Cerebellar cortex (tissue), 1 donor: ENCODE measurements at regions not wholly inside any gene's neighbourhood (a gene's known extent, or its start where the extent isn't known, plus 50 kb on each side); places are given as distances from the start of the nearest gene placed in this dataset.
"Not testable (repeated sequence)": the region's sequence is repeated elsewhere in the genome, so short reads cannot be mapped to it uniquely, and the experiment has no call there.

ENCODE experiments used
- DNase-seq: peaks from one replicate; pipeline ENCODE4 v3.0.0-alpha.2; 2015; ENCODE audit warnings: low spot score

DNA sequence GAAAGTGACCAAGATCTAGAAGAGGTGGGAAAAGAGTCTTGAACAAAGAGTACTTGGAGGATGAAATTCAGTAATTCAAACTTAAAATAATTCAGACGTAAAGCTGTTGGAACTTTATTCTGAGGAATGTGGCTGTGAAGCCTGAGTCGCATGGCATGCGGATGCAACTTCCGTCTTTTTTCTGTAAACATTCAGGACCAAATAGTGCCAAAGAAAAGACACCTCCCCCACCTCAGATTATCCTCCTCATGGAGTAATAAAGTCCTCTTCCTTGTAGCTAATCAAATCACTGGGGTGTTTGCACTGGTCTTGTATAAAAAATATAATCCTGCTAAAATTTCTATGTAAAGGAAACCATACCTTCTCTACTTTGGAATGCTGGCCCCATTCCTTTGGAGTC lies 790.4 kb downstream of the TSN start:
- no peak for DNase-seq

DNA sequence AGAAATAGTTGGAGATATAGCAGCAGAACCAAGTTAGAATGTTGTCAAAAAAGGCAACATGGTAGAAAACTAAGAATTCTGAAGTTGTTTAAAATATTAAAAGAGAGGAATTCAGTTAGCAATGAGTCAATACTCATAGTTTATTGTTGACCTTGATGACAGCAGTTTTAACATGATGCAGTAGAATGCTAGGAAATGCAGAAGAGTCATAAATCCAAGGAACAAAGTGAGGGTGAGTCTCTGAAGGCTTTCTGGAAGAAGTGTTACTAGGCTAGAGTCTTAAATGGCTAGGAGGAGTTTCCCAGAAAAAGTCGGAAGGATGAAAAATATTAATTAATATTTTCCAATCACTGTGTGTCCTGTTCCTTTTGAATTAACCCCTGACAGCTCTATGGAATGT lies 807.3 kb downstream of the TSN start:
- DNase-seq: no peak

DNA sequence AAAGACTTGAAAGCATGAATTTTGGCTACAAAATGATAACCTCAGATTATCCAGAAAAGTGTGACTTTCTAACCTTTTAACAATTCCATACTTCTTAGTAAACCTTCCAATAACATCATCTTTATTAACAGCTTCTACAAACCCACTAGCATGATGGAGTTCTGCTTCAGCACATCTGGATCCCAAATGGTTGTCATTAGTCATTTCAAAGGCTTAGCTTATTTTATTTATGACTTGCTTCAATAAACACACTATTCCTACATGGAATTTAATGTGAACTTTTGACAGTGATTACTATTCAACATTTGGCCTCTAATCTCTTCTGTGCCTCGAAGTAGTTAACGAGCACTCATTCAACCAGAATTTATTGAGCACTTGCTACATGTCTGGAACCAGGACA lies 808.3 kb downstream of the TSN start:
- no peak for DNase-seq

DNA sequence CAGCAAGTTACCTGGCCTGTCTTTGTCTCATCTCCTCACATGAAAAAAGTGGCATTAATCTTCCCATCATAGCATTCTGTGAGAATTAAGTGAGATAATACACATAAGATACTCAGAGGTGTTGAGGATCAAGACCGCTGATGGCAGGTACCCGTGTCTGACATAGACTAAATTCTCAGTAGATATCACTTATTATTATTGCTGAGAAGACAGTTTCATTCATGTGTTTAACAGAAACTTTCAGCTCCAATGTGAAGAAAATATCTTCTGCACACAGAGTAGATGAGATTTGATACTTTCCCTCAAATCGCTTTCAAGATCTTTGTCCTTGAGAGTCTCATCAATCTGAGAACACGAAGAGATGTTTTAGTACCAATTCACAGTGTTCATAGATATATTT lies 809.4 kb downstream of the TSN start:
- DNase-seq: no peak

DNA sequence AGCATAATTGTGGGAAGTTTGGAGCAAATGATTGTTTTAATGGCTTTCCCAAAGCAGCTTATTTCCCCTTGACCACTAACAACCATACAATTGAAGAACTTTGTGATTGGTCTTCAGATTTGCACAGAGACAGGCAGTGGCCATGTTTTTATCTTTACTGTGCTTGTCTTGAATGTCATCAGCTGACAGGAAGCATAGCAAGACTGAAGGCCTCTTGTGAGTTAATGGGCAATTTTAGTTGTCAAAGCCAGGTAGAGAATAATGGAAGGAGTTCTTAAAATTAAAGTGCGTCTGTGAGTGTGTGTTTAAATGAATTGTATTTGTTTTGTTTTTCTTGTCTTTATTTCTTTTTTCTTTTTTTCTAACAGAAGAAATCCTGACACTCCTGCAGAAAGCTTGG lies 809.9 kb downstream of the TSN start:
- DNase-seq: no peak

DNA sequence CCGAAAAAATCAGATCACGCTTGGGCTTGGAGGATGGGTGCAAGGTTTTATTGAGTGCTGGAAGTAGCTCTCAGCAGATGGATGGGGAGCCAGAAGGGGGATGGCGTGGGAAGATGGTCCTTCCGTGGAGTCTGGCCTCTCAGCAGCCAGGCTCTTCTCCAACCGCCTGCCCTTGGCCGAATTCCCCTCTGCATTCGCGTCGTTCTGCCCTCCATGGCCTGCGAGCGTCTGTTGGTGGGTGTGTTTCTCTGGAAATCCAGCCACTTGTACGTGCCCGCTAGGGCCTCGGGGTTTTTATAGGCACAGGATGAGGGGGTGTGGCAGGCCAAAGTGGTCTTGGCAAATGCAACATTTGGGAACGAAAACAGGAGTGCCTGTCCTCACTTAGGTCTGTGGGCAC lies 815.2 kb downstream of the TSN start:
- DNase-seq: no peak

DNA sequence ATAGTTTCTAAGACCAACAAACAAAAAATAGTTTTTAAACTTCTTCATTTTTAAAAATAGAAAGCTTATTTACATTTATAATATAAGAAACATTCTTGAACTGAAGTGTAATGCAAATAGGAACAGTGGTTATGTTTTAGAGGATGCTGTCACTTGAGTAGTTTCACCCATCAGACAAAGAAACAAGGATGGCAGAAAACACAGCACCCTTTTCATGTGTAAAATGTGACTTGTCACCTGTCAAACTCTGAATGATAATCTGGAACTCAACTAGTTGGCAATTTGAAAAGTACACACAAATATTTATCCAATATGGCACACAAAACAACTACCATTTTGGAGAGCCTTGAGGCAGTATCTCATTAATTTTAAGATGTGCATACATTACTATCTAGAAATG lies 816.0 kb downstream of the TSN start:
- DNase-seq: not testable (repeated sequence)

DNA sequence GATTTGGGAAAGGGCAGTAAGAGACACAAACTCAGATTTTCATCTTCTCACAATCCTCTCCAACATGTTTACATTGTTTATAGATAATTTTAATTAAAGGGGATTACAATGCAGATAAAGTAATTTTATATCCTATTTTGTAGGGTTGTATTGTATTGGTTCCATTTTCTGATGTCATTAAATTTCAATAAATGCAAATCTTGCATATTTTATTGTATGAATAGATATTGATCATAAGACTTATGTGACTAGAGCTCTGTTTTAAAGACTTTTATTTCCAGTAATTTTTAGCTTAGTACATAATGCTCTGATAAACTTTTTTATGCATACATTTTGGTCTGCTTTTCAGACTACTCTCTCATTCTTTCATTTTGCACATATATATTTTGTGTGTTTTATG lies 819.6 kb downstream of the TSN start:
- DNase-seq: no peak

DNA sequence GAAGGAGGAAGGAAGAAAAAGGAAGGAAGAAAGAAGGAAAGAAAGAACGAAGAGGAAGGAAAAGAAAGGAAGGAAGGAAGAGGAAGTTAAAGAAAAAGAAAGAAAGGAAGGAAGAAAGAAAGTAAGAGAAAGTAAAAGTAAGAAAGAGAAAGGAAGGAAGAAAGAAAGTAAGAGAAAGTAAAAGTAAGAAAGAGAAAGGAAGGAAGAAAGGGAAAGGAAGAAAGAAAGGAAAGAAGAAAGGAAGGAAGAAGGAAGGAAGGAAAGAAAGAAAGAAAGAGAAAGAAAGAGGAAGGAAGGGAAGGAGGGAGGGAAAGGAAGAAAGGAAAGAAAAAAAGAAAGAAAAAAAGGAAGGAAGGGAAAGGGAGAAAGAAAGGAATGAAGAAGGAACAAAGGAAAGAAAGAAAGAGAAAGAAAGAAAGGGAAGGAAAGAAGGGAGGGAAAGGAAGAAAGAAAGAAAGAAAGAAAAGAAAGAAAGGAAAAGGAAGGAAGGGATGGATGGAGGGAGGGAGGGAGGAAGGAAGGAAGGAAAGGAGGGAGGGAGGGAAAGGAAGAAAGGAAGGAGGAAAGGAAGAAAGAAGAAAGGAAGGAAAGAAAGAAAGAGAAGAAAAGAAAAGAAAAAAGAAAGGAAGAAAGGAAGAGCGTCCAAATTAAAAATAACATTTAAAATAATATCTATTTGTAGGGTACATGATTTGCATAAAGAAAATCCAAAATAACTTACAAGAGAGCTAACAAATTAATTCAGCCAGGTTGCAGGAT lies 827.9 kb downstream of the TSN start:
- DNase-seq: no peak

DNA sequence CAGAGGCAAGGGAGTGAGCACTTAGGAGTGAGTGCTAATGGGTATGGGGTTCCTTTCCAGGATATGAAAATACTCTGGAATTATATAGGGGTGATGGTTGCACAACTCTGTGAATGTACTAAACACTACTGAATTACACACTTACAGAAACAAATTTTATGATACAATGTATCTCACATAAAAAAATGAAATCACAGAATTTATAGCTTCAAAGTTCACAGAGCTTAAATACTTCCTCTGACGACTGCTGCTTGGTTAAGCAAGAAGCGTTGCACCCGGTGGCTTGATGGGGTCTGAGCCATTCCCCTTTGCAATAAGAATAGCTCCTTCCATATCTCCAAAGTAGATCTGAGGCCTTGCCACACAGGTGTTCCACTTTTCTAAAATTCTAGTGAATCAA lies 835.1 kb downstream of the TSN start:
- DNase-seq: no peak

DNA sequence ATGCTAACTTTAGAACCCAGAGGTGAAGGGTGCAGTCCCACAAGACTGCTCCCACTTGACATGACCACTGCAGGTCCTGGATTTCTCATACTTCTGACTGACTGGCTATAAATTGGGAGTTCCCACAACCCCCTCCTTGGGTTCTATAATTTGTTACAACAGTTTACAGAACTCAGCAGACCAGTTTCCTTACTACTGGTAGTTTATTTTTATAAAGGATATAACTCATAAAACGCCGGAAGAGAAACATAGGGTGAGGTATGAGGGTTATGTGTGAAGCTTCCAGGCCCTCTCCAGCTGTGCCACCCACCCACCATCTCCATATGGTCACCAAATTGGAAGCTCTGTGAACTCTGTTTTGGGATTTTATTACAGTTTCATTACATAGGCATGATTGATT lies 839.6 kb downstream of the TSN start:
- DNase-seq: no peak

DNA sequence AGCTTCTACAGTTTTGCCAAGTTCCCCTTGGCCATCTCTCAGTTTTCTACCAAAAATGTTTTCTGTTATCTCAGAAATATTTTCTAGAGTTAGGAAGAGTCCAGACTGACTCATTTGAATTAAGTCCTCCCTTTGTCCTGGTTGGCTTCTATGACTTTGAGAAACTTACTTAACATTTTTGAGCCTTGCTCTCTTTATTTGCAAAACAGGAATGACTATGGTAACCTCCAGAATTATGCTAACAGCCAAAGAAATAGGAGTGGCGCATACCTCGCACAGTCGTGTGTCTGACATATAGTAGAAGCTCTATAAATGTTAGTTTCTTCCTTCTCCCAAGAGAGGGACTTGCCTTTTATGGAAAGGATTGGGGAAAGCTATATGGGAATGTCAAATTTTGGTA lies 841.1 kb downstream of the TSN start:
- no peak for DNase-seq

DNA sequence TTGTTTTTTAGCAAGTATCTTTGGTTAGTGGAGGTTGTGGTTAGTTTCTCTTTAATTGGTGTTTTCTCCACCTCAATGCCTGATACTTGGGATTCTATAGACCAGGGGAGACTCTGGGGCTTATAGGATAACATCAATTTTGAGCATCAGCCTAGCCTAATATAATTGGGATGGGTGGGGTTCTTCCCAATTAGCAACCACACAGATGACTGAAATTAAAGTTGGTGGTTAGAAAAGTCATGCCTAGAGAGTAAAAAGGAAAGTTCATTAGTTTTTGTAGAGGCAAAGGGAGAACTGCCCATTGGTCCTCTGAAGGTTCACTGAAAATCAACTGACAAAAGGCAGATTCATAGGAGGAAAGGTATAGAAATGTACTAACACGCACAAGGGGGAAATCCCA lies 843.3 kb downstream of the TSN start:
- DNase-seq: no peak

DNA sequence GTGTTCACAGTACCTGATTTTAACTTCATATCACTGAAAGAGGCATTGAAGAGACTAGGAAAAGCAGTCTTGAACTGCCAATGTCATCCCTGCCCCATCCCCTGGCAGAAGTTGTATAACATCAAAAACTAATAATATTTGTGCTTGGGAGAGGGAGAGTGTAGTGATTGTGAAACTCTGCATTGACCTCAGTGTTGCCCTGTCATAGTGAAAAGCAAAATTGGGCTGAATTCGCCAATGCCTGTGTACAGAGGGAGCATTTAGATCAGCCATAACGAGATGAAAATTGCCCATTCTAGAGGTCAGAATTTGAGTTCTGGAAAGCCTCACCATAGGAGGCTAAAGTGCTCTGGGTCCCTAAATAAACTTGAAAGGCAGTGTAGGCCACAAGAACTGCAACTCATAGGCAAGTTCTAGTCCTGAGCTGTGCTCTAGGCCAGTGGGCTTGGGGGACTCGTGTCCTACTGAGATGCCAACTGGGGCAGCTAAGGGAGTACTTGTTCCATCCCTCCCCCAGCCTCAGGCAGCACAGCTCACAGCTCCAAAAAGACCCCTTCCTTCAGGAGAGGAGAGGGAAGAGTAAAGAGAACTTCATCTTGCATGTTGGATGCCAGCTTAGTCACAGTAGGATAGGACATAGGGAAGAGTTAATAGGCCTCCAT lies 855.6 kb downstream of the TSN start:
- no peak for DNase-seq

DNA sequence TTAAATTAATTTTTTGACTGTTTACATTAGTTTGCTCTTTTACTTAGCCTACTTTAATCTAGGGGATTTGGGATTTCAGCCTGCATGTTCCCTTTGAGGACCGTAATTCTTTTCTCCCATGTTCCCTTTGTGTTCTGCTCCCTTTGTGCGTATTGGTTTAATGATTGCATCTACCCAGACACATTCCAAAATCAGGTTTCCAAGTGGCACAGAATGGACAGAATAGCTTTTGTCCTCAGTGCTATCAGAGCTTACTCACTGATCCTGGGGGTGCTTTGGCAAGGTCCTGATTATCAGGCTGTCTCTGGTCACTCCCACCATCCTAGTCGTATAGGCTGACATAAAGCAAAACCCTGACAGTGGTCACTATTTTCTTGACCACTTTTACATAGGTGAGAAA lies 867.5 kb downstream of the TSN start:
- no peak for DNase-seq

DNA sequence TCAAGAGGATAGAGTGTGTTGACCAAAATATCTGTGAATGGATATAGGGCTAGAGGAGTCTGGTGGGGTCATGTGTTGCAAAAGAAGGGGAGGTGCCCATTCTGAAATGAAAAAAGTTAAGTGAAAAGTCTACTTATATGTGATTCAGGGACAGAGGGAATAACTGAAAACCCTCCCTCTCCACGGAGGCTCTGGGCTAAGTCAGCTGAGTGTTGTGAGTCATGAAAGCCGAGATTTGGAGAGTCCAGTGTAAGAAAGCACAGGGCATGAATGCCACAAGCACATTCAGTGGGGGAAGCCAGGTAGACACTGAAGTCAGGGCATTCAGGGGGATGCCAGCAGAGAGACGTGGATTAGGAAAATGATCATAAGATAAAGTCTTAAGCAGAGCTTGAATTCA lies 871.9 kb downstream of the TSN start:
- DNase-seq: no peak

DNA sequence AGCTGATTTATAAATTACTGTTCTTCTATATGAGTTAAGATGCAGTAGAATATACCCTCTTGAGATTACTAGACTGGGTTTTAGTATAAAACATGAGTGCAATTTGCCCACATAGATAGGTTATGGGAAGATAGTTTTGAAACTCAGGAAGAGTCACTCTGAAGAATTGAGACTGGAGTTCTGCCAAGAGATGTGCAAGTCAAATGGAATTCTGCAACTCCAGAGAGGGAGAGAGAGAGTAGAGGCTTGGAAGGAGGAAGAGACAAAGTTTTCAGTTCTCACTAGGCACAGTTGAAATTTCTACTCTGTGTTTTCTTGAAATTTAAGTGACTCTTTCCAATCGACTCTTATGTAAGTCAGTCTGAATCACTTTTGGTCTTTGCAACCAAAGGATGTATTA lies 878.8 kb downstream of the TSN start:
- no peak for DNase-seq

DNA sequence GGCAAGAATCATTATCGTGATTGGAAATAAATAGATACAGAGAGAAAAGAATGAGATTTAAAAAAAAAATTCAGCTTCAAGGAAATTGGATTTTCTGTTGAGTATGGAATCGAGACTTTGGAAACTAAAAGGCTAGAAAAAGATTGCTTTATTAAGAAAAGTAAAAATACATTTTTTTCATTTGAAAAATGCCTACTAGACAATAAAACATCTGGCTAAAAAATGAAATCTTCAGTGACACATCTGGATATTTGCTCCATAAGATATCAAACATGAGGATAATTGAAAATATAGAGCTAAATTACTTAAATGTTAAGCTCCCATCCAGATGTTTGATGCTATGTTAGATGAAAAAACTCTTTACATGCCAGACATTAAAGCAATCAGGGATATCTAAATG lies 879.5 kb downstream of the TSN start:
- DNase-seq: no peak

DNA sequence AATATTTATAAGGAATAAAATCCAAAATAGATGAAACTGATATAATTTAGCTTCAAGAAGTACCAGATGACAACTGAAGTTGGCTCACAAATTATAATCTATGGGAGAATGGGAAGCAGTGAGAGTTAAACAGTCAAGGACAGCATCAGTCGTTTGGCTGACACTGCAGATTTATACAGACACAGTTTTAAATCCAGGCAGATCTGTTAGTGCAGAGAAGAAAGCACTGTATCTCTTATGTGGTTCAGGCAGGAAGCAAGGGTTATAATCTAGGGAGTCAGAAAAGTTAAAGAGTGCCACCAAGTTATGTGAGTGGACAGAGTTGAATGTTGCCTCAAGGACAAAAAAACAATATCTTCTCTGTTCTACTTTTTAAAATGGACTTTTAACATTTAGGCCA lies 880.2 kb downstream of the TSN start:
- DNase-seq: no peak

DNA sequence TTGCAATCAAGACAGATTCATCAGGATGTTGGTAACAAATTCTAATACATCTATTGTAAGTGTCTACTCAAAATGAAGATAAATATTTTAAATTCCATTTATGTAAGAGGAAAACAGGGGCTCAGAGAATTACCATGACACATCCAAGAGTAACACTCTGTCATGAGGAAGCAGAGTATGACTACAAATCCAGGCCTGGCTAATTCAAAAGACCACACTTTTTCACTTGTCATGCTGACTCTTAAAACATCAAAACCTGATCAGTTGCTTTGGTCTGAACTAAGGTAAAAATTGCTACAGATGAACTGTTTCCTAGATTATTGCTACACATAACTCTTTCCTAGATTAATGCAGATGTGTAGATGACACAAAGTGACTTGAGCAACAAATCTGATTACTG lies 880.6 kb downstream of the TSN start:
- no peak for DNase-seq

DNA sequence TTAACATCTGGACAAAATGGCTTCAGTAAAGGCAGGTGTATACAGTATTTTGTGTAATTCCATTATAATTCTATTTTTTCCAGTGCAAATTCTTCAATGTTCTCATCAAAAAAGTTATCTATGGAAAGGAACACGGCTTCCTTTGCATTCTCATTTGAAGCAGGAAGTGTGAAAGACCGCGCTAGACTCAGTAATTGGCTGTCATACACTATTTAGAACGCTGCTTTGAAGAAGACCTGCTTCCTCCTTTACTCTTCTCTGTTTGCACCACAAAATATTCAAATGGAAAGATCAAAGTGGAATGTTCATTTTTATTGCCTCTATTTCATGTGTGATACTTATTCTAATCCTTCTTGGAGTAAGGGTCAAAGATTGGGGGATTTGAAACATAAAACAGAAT lies 883.7 kb downstream of the TSN start:
- no peak for DNase-seq

DNA sequence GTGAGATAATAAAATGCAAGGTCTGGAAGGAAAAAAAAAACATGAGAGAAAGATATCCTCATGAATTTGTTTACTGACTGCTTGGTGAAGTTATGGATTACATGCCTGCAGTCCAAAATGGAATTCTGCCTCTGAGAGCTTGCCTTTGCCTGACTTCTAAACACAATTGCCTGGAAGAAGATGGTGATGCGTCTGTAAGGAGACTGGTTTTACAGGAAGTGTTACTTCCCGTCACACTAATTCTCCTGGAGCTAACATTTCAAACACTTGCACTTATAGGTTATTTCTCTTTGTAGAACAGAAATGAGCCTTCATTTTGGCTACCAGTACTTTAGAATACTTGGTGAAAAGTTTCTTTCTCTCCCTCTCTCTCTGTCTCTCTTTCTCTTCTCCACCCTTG lies 884.3 kb downstream of the TSN start:
- DNase-seq: no peak

DNA sequence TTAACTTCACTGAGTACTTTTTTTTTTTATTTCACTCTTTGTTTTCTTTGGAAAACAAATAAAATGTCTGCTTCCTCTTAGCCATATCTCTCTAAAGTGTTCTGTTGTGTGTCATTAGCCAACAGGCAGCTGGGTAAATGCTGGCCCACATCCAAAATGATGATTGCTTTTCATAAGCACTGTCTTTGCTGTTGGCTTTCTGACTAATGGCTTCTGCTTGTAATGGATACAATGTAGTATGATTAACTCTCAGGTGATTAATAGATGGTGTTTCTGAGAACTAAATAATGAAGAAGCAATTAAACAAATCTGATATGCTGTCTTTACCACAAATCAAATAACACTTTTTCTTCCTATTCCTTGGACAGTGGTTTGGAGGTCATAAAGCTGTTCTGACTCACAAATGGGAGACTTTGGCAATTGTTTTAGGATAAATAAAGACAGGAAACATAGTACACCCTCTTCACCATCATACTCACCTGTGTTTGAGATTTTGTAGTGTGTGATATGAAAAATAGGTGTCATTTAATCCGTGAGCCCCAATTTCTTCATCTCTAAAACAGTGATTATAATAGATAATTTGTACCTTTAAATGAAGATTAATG lies 888.4 kb downstream of the TSN start:
- no peak for DNase-seq

DNA sequence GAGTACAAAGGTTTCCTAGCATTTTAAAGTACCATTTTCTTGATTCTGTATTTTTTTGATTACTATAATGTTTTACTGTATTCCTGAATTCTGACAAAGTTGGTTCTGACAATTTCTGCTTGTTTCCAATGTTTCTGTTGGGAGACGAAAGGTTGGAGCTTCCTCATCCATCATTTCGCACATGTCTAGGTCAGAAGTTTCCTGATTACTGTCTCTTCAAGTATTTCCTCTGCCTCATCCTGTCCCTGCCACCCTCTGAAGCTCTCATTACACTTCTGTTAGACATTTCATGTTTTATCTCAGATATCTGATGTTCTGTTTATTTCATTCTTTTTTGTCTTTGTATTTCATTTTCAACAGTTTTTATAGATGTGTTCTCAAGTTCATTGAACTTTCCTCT lies 895.8 kb downstream of the TSN start:
- no peak for DNase-seq
